Nucleus accumbens (tissue), 56 donors: ENCODE measurements at regions not wholly inside any gene's neighbourhood (a gene's known extent, or its start where the extent isn't known, plus 50 kb on each side); places are given as distances from the start of the nearest gene placed in this dataset.

ENCODE experiments used
- DNase-seq, 56 donors: peaks; one replicate each; lab custom pipeline; 2025; lab: John Stamatoyannopoulos, UW

DNA sequence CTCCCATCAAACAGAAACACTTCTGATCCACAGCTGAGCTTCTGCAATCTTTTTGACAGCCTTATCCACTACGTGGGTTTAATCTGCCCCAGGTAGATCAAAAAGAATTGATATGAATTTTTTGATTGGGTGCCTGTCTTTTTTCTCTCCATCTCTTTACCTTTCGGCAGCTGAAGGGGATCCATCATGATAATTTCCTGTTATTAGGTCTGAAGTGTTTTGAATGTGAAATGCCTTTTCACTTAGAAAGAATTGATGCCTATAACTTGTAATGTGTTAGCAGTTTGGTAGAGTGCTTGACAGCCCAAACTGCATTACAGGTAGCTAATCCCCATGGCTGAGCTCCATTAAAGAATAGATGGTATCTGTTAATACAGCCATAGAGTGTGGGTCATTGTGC lies 745.4 kb downstream of the TLR4 start:
- DNase-seq = no peak

DNA sequence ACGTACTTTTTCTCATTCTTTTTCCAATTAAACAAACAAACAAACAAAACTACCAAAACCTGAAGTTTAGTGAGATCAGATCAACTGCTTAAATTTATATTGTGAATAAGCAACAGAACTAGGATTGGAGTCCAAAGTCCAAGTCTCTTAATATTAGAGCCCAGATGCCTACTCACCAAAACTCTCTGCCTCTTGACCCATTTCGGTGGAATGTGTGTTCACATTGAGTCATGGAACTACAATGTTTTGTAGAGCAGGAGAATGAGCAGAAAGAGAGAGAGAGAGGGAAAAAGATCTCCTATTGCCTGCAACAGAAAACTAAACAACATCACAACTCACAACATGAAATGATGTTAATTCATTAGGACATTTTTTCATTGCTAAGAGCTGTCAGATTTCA lies 751.1 kb downstream of the TLR4 start:
- DNase-seq = no peak

DNA sequence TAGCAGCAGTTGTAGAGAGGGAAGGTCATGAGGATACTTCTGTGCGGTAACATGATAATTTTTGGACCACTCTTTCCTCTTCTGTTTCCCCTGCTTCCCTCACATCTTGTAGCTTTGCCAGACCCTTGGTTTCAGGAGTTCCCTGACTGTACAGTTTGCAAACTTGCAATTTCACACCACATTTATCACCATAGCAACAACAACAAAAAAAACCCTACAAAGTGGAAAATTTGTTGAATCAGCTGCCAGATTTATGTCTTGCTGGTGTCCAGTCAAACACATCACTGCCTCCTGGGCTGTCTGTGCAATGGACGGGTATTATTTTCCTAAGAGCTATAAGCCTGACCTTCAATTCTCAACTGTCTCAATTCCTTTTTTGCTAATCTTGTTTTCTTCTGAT lies 751.6 kb downstream of the TLR4 start:
- DNase-seq = no peak

DNA sequence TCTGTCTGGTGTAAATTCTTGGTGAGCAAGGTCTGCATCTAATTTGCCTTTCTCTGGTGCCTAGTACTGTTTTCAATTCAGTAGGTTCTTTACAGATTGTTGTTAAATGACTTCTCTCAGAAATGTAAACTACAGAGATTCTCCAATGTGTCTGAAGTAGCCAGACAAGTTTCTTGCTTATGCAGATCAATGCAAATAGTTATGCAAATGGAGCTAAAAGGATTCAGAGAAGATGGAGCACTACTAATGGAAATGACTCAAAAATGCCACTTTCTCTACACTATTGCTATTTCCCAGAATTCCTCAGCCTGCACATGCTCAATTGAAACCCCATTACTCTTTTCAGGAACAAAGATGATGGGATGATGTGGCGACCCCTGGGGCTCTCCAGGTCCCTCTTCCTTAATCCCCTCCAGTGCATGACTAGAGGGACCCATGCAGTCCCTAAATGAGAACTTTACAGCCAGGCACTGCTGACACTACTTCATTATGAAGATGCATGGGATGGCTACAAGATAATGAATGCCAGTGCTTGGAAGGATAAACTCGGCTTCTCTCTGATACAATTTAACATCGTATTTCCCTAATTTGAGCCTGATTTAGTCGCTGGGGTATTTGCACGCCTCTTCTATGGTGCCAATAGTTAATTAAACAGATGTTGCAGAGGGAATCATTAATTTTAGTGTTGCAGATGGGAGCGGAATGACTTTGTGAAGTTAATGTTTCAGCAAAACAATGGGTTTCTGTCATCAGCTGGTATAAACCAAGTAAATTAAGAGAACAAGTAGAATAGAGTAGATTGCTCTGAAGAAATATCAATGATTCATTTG lies 753.2 kb downstream of the TLR4 start:
- no peak for DNase-seq

DNA sequence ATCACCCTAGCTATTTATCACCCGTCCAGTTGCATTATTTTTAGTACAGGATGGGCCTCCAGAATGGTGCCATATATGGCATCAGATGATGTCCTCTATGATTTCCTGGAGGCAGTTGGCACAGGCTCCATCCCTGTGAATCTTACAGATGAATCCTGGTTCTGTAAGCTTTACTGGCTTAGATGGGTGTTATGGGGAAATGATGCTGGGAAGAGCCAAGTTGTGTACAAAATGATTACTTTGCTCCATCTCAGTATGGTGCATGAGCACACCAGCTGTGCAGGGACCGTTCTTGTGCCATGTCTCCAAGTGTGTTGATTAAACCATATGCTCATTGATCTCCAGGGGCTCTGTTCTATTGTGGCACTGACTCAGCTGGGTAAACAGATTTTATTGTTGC lies 755.7 kb downstream of the TLR4 start:
- DNase-seq = no peak

DNA sequence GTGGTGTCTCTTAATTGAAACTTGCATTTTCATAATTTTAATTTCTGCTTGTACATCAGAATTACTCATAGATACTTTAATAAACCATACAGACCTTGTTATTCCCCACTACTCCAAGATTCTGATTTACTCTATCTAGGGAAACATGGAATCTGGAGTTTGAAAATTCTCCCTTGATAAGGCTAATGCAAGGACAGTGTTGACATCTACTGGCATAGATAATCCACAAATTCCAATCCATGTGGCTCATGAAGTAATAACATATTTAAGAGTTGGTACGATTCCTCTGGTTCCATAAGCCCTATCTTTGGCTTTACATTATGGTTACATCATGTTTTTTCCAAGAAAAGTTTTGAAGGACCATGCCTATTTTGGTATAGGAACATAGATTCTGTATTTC lies 759.2 kb downstream of the TLR4 start:
- no peak for DNase-seq

DNA sequence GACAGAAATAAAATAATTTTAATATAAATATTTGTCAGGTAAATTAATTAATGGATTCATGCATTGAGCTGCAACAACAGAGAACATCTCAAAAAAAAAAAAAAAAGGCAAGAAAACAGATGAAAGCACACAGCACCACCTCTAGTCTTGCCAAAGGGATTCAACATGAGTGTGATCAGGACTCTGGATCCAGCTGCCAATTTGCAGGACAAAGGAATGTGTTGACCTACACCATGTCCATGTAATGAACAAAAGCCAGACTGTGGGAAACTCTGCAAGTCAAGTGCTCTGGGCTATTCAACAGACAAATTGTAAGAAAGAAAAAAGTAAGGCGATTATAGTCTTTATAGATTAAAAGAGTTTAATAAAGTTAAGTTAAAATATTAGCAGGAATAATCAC lies 769.3 kb downstream of the TLR4 start:
- DNase-seq = no peak

DNA sequence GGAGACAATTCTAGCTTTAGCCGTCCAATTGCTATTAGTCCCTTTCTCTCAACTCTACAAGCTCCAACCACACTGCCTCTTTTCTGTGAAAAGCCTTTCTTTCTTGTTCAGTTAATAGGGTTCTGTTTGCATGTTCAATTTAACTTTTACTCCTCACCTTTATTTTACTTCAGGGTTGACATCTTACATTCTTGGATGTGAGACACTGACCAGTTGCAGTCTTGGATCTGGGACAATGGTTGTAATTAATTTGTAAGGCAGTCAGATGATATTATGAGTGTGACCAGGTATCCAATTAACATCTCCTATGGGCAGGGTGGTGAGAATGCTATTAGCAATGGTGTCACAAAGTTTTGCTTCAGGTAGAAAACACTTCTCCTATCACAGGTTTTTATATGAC lies 774.5 kb downstream of the TLR4 start:
- DNase-seq = no peak

DNA sequence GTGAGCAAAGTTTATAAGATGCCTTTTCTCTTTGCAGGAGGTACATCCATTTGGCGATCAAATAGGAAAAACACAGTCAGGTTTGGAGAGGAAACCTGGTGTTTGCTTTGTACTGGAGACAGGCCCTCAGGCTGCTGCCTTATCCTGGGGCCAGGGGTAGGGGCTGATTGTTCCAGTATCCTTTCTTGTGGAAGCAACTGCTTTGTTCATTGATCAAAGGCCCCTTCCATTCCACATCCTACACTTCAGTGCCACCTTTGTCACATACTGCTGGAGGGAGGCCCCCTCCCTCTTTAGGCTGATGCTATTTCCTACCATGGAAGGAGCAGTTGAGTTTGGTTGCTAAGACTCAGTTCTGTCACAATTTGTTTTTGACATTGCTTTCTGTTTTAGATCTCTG lies 778.1 kb downstream of the TLR4 start:
- DNase-seq = no peak

DNA sequence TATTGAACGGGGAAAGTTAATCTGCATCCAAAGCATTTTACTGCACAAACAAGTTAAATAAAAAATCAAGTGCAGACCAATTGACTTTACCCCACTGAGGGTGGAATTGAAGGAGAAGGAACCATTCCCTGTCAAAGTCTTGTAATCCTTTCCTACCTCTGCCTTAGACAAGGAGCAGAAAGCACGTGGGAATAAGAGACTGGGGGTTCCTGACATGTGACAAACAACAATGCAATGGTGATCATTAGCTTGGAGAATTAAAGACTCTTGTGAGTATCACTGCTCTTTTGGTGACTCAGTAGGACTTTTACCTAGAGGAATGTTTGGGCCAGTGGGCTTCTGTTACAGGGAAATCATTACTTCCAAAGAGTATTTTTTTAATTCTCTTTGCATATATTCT lies 779.5 kb downstream of the TLR4 start:
- DNase-seq = no peak

DNA sequence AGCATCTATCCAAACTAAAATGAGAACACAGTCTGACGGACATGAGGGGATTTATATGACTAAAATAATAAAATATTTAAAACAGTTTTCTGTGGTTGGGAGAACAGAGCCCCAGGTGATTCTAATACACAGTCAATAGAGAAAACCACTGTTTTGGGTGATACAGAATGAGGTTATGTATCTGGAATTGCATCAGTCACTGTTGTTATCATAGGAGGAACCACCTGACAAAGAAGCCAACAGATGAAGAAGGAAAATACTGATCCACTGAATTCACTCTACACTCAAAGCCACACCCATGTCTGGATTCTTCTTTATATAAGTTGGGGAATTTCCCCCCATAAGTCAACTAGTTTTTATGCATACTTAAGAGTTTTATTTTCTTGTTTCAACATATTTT lies 799.0 kb downstream of the TLR4 start:
- no peak for DNase-seq

DNA sequence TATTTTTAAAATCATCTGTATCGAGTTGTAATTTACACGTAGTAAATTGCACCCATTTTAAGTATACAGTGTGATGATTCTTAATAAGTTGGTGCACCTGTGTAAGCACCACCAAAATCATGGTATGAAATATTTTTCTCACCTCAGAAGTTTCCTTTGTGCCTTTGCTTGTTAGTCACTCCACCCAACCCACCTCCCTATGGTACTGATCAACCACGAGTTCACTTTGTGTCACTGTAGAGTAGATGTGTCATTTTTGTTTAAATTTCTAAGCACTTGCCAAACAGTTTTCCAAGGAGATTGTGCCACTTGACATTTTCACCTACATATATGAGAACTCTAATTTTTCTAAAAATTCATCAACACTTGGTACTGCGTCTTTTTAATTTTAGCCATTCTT lies 806.5 kb downstream of the TLR4 start:
- no peak for DNase-seq

DNA sequence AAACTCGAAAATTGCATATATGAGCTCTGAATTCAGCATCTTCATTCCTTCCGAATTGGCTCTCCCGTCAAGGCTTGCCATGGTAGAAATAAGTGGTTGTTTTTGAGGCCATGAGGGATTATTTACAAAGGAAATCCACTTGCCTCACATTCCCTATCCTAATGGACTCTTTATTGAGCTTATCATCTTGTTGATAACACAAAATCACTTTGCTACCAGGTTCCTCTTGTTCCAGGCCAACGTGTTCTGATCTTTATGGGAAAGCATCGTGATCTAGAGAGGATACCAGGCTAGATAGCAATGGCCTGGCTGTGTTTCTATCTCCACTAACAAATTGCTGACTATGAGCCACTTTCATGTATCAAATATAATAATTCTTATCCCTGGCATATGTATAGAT lies 811.7 kb downstream of the TLR4 start:
- DNase-seq = no peak

DNA sequence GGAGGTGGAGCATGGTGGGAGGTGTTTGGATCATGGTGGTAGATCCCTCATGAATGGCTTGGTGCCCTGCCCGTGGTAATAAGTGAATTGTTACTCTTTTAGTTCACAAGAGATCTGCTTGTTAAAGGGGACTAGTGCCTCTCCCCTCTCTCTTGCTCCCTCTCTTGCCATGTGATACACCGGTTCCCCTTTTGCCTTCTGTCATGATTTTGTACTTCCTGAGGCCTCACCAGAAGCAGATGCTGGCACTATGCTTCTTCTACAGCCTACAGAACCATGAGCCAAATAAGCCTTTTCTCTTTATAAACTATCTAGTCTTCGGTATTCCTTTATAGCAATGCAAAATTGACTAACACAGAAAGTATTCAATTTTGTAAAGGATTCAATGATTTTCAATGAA lies 817.1 kb downstream of the TLR4 start:
- no peak for DNase-seq

DNA sequence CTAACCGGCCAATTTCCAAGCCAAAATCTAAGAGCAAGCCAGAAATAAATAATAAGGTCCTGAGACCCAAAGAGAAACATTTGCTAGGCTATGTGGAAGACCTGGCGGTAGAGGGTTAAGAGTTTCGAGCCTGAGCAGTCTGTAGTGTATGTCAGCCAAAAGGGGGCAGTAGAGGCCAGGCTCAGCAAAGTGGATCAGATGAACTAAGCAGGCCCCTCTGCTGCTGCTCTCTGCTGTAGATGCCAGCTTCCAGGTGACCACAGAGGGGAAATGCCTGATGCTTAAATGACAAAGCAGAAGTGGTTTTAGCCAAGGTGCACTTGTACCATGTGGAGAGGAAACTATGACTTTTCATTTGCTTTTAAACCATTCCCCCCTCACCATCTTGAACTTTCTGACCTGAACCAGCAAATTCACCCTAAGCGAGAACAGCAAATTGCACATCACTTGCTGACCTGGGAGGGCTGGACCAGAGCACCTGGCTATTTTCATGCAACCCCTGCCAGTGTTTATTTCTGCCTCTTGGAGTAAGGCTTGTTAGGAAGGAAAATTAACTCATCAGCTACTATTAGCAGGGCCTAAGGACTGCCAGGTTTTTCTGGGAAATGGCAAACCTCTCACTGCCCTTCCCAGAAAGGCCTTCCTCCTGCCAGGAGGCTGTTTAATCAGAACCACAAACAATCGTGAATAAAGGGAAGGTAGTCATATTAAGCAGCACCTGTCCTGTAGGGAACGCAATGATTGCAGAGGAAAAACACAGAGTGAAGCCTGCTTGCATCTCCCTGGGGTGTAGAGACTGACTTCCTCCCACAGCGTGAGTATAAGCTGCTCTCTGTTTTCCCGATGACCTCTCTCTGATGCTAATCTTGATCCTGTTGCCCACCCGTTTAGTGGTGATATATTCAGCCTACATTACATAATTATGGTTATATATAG lies 818.2 kb downstream of the TLR4 start:
- peak in 20 of 56 donors; percentile 0 to 38 (median 4) for DNase-seq

DNA sequence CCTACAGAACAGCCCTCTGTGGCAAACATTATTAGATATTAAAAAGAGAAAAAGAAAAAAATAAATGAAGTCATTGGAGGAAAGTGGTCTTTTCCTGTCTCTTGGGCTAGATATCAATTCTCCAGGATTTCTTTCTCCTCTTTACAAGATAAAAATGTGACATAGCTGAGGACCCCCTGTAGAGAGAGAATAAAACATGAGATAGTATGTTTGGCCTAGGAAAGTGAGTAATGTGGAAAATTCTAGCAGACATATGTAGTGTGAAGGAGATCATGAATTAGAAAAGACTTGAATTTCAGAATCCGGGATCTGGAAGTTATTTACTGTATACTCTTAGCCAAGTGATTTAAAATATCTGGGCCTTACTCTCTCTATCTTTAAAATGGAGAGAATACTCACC lies 823.1 kb downstream of the TLR4 start:
- no peak for DNase-seq

DNA sequence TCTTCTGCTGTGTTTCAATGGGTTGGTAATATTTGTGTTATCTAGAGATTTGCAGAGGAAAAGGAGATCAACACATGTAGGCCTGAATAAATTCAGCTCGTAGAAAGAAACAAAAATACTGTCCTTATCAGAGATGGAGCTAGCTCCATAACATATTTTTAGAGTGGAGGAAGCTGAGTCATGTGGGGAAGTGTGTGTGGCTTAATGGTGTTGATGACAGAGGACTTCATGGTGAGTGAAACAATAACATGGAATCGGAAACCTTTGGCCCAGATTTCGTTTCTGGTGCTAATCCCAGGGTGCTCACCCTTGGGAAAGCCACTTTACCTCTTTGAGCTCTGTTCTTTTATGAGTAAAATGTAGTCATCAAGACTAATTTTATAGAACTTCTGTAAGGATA lies 825.0 kb downstream of the TLR4 start:
- DNase-seq = no peak

DNA sequence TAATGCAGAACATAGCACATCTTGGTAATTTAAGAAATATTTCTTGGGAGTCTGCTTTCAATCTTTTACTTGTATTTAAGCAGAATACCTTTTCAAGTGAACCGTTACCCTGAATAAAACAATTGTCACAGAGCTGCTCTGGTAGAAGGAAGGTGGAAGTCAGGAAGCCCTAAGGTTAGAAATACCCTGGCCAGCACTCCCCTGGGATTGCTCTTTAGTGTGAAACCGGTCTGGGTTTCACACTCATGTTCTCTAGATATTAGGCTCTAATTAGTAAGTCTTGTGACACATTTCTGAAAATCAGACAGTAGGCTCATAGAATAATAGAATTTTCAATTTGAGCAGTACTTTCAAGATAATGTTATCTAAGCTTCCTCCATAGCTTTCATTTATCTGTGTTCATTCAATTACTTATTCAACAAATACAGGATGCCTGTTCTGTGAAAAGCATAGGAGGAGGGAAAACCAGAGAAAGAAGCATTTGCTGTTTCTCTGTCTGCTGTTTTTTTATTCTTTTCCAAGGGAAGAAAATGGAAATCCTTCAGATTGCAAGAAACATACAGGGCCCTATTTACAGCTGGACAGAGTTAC lies 825.5 kb downstream of the TLR4 start:
- DNase-seq = no peak

DNA sequence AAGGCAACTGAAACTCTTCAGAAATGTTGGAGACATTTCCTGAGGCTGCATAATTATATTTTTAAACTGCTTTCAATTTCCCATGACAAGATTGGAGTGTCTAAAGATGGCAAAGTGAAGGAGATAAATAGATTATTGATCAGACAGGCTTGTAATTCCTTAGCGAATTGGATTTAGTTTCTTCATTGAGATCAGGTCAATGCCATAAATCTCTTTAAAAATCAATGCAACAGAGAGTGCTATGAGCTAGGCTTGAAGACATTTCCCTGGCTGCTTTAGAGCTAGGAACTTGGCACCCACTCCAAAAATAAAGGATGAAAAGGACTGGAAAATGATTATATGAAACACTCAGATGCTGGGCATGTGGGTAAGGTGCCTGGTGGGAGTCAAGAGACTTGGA lies 828.4 kb downstream of the TLR4 start:
- DNase-seq = no peak

DNA sequence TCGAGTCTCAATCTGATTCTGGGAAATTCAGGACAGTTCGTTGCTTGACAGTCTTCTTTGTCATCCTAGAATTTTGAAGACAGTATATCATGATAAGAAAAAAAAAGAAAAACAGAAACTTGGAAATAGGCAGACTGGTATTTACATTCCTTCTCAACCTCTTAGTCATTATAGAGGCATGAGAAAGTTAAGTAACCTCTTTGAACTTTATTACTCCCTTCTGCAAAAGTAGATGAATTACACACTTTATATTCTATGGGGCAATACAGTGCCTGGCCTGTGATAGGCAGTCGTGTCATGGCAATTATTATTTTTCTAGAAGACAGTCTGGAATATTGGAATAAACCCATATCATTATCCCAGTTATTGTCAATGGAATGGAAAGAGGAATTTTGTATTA lies 828.9 kb downstream of the TLR4 start:
- DNase-seq = no peak

DNA sequence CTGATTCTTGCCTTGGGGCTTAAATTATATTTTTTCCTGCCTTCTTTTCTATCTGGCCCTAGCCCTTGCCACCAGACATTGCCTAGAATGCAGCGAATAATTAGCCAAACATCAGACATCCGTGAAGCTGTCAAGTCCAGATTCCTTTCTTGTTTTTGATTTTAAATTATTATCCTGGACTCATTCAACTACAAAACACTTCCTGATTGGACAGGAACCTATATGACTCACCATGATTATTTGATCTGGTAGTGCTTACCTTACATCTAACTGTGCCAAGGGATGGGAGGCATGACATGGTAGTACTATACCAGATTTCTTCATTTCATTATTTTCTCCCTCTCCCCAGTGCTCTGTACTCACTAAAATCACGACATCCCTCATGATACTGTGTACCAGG lies 829.6 kb downstream of the TLR4 start:
- no peak for DNase-seq

DNA sequence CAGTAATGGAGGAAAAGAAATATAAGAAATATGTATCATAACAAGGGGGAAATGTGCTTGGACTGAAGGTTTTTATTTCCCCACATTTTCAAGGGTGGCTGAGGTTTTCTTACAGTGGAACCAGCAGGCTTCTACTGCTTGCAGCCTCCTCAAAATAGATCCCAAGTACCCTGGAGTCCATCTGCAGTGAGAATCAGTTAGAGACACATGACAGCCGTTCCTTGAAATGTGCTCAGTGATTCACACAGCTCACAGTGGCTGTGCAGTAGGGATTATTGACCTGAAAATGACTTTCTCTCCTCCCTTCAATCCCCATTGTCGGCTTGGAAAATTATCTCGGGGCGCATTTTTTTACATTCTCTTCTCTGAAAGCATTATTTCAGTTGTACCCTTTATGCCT lies 832.0 kb downstream of the TLR4 start:
- DNase-seq = no peak
